A673 (cell line): ENCODE measurements at regions not wholly inside any gene's neighbourhood (a gene's known extent, or its start where the extent isn't known, plus 50 kb on each side); places are given as distances from the start of the nearest gene placed in this dataset.
A peak's percentile ranks its signal among the peaks of the same experiment; 100 is the strongest.

Source experiments
- BruUV-seq: library from RNA; stranded (reverse); fragments of 400-500 nt; replicated peaks from 2 replicates; lab custom pipeline; 2021; lab: Mats Ljungman, UMichigan
- CTCF ChIA-PET: fragments of 300-600 bp; sonication (Branson Sonifier 250); formaldehyde crosslinking; loops from one replicate; lab custom pipeline; 2022; ENCODE audit warnings: antibody characterized with exemption; lab: Charles Lee
- POLR2A ChIA-PET: fragments of 300-600 bp; sonication (Branson Sonifier 250); formaldehyde crosslinking; loops from one replicate; lab custom pipeline; 2022; ENCODE audit warnings: antibody characterized with exemption; ENCODE audit not compliant: low non-redundant PET; lab: Charles Lee
- DNase-seq: peaks from one replicate; pipeline ENCODE4 v3.0.0-alpha.2; 2015; ENCODE audit warnings: low spot score
- H3K27ac ChIP-seq: fragments of 200-600 bp; sonication (generic); 2 replicates; pipeline ENCODE4 v1.5.1; 2016; ENCODE audit warnings: mixed run types, low read depth, mild to moderate bottlenecking, mixed read lengths, antibody characterized with exemption, low read length; ENCODE audit not compliant: poor library complexity, severe bottlenecking
- H3K27me3 ChIP-seq: fragments of 200-600 bp; sonication (generic); replicated peaks from 2 replicates; pipeline ENCODE4 v1.6.1; 2017; ENCODE audit warnings: mixed run types, low read depth, mild to moderate bottlenecking, mixed read lengths, antibody characterized with exemption, low read length; ENCODE audit not compliant: insufficient read depth, poor library complexity
- H3K36me3 ChIP-seq: fragments of 200-600 bp; sonication (generic); 2 replicates; pipeline ENCODE4 v1.6.1; 2016; ENCODE audit warnings: mixed run types, mild to moderate bottlenecking, mixed read lengths, antibody characterized with exemption, low read length; ENCODE audit not compliant: insufficient read depth, poor library complexity, severe bottlenecking
- H3K4me1 ChIP-seq: fragments of 200-600 bp; sonication (generic); 2 replicates; pipeline ENCODE4 v1.6.1; 2017; ENCODE audit warnings: mixed run types, mild to moderate bottlenecking, mixed read lengths, antibody characterized with exemption, low read length; ENCODE audit not compliant: insufficient read depth, poor library complexity, severe bottlenecking
- H3K4me3 ChIP-seq: fragments of 200-600 bp; sonication (generic); 2 replicates; pipeline ENCODE4 v1.5.1; 2016; ENCODE audit warnings: low read depth, mixed run types, mild to moderate bottlenecking, mixed read lengths, low read length; ENCODE audit not compliant: poor library complexity, severe bottlenecking
- H3K9me3 ChIP-seq: fragments of 200-600 bp; sonication (generic); 2 replicates; pipeline ENCODE4 v1.6.1; 2016; ENCODE audit warnings: mixed run types, low read depth, mild to moderate bottlenecking, mixed read lengths, antibody characterized with exemption, low read length; ENCODE audit not compliant: poor library complexity, severe bottlenecking
- CTCF ChIP-seq: fragments of 300-800, 200-600 bp; sonication (generic); conservative IDR thresholded peaks from 2 replicates; pipeline ENCODE4 v1.5.1; 2017; ENCODE audit warnings: low read depth, mild to moderate bottlenecking, antibody characterized with exemption, low read length, moderate library complexity, mixed read lengths
- EZH2 ChIP-seq: fragments of 200-600 bp; sonication (generic); IDR thresholded peaks from 2 replicates; pipeline ENCODE4 v1.6.1; 2017; ENCODE audit warnings: borderline replicate concordance, low read depth, mild to moderate bottlenecking, mixed read lengths, antibody characterized with exemption, low read length; ENCODE audit not compliant: poor library complexity, severe bottlenecking
- intact Hi-C: fragments of 100-400 bp; cut with micrococcal nuclease; formaldehyde crosslinking; loops from one replicate; pipeline ENCODE4 v1.10.0; 2022; ENCODE audit not compliant: unreplicated experiment

- CTCF ChIA-PET: no interaction called here
These were observed 532.3 kb downstream of the SLC4A3 start for GRCh38 chr2:220159738-220160137.

GRCh38 chr2:220162320-220162719 lies 534.9 kb downstream of the SLC4A3 start:
- Histone ChIP-seq H3K27me3 (no peaks in the 10 kb centered on the region), H3K9me3 (no peaks in the 10 kb centered on the region), H3K4me3 (no peak overlapping the region), H3K27ac (no peak overlapping the region), H3K4me1 (peaks cover 12% of the 10 kb centered on the region), H3K36me3 (no peaks in the 10 kb centered on the region)
- DNase-seq: peak; percentile 11
- CTCF ChIA-PET: no interaction called here
- no TSS peak for BruUV-seq
- no peak for TF ChIP-seq CTCF
- POLR2A ChIA-PET: no interaction called here
- intact Hi-C loops: no loop called here

More at GRCh38 chr2:220159738-220160137, 532.3 kb downstream of the SLC4A3 start:
- intact Hi-C loops: no loop called here
- Histone ChIP-seq H3K4me3 (no peak overlapping the region), H3K4me1 (peaks cover 16% of the 10 kb centered on the region), H3K36me3 (no peaks in the 10 kb centered on the region), H3K27me3 (no peaks in the 10 kb centered on the region), H3K27ac (no peak overlapping the region), H3K9me3 (no peaks in the 10 kb centered on the region)
- BruUV-seq: no TSS peak
- DNase-seq: no peak
- TF ChIP-seq EZH2: no peak
- POLR2A ChIA-PET: no interaction called here

DNA sequence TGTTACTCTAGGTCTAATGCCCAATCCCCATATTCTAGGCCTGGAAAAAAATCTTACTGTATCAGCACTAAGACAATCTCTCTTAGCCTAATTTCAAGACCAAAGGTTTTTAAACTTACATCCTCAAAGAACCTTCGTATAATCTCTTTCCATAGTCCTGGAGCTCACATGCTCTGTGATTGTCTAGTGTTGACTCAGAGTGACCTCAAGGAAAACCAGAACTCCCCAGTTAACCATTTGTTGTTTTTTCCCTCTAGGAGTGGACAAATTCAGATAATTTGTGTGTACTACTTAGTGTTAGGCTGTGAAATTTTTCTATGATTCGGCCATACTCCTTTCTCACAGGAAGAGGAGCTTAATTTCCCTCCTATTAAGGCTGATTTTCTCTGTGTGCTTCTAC lies 536.1 kb downstream of the SLC4A3 start:
- ChIA-PET CTCF (no interaction called here), POLR2A (no interaction called here)
- H3K4me1 ChIP-seq: peaks cover 12% of the 10 kb centered on the region
- no peaks in the 10 kb centered on the region for H3K27me3 ChIP-seq
- H3K27ac ChIP-seq: no peak overlapping the region
- TF ChIP-seq CTCF (no peak), EZH2 (no peak)
- DNase-seq: no peak
- H3K4me3 ChIP-seq: no peak overlapping the region
- intact Hi-C loops: no loop called here
- no TSS peak for BruUV-seq
- H3K36me3 ChIP-seq: no peaks in the 10 kb centered on the region
- H3K9me3 ChIP-seq: no peaks in the 10 kb centered on the region

- no peaks in the 10 kb centered on the region for H3K36me3 ChIP-seq
- no peak overlapping the region for H3K4me3 ChIP-seq
- TF ChIP-seq EZH2 (no peak), CTCF (no peak)
- CTCF ChIA-PET: no interaction called here
- DNase-seq: no peak
- H3K4me1 ChIP-seq: peaks cover 22% of the 10 kb centered on the region
- H3K9me3 ChIP-seq: no peaks in the 10 kb centered on the region
- POLR2A ChIA-PET: no interaction called here
- H3K27ac ChIP-seq: no peak overlapping the region
- no peaks in the 10 kb centered on the region for H3K27me3 ChIP-seq
- intact Hi-C loops: no loop called here
- BruUV-seq: no TSS peak
These were observed 538.0 kb downstream of the SLC4A3 start for GRCh38 chr2:220165401-220165800.
